ENCODE measurements at regions not wholly inside any gene's neighbourhood (a gene's known extent, or its start where the extent isn't known, plus 50 kb on each side); places are given as distances from the start of the nearest gene placed in this dataset.

GRCh38 chr3:74500257-74500656, 114.2 kb downstream of the CNTN3 start:
- H3K4me1 ChIP-seq = no peaks in the 10 kb centered on the region
- DNase-seq = no peak
- H3K27me3 ChIP-seq (ENCODE audit: low read depth) = no peaks in the 10 kb centered on the region
- TF ChIP-seq, protein P1, sequence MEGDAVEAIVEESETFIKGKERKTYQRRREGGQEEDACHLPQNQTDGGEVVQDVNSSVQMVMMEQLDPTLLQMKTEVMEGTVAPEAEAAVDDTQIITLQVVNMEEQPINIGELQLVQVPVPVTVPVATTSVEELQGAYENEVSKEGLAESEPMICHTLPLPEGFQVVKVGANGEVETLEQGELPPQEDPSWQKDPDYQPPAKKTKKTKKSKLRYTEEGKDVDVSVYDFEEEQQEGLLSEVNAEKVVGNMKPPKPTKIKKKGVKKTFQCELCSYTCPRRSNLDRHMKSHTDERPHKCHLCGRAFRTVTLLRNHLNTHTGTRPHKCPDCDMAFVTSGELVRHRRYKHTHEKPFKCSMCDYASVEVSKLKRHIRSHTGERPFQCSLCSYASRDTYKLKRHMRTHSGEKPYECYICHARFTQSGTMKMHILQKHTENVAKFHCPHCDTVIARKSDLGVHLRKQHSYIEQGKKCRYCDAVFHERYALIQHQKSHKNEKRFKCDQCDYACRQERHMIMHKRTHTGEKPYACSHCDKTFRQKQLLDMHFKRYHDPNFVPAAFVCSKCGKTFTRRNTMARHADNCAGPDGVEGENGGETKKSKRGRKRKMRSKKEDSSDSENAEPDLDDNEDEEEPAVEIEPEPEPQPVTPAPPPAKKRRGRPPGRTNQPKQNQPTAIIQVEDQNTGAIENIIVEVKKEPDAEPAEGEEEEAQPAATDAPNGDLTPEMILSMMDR (IDR thresholded peaks at IDR 0.05; ENCODE audit: borderline replicate concordance) = no peak
- intact Hi-C loops (cut with micrococcal nuclease) = no loop called here
- no peaks in the 10 kb centered on the region for H3K9me3 ChIP-seq (replicated peaks)
- no peaks in the 10 kb centered on the region for H3K36me3 ChIP-seq
- H3K27ac ChIP-seq (replicated peaks) = no peak overlapping the region
- no peak overlapping the region for H3K4me3 ChIP-seq

GRCh38 chr3:74491874-74492273, 122.6 kb downstream of the CNTN3 start:
- Histone ChIP-seq H3K4me3 (no peak overlapping the region), H3K4me1 (no peaks in the 10 kb centered on the region), H3K36me3 (no peaks in the 10 kb centered on the region), H3K9me3 (replicated peaks) (no peaks in the 10 kb centered on the region), H3K27ac (replicated peaks) (no peak overlapping the region), H3K27me3 (ENCODE audit: low read depth) (no peaks in the 10 kb centered on the region)
- TF ChIP-seq, protein P1 (IDR thresholded peaks at IDR 0.05; ENCODE audit: borderline replicate concordance) = no peak
- DNase-seq = no peak
- intact Hi-C loops (cut with micrococcal nuclease) = no loop called here

DNA sequence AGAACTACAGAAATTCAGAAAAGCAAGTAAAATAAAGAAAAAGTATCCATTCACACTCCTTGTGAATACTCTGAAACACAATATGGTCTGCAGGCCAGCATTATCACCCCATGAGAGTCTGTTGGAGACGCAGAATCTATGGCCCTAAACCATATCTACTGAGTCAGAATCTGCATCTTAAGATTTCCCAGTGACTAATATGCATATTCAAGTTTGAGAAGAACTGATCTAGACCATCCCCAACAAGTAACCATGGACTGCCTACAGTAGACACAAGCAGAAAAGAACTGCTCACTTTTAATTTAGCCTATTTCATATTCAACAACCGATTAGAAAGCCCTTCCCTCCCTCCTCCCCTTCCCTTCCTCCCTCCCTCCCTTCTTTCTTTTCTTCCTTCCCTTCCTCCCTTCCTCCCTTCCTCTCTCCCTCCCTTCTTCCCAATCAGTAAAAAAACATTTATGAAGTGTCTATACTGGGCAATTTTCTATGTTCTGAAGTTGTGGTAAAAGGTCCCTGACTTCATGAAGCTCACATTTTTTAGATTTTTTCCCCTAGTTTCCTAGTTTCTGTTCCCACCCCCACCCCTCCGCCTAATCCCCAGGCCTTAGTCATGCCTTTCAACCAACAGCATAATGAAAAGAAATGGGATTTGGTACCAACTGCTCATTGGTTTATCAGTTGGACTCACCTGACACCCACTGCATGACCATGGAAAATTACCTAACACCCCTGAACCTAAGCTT, 125.2 kb downstream of the CNTN3 start:
- intact Hi-C loops (cut with micrococcal nuclease) = no loop called here
- Histone ChIP-seq H3K4me3 (no peak overlapping the region), H3K27ac (replicated peaks) (no peak overlapping the region), H3K36me3 (no peaks in the 10 kb centered on the region), H3K4me1 (no peaks in the 10 kb centered on the region), H3K27me3 (ENCODE audit: low read depth) (no peaks in the 10 kb centered on the region), H3K9me3 (replicated peaks) (peaks cover 2% of the 10 kb centered on the region)
- TF ChIP-seq, protein P1 (IDR thresholded peaks at IDR 0.05; ENCODE audit: borderline replicate concordance) = no peak
- no peak for DNase-seq

- Histone ChIP-seq H3K36me3 (no peaks in the 10 kb centered on the region), H3K27ac (replicated peaks) (no peak overlapping the region), H3K4me1 (no peaks in the 10 kb centered on the region), H3K9me3 (replicated peaks) (peaks cover 5% of the 10 kb centered on the region), H3K27me3 (ENCODE audit: low read depth) (no peaks in the 10 kb centered on the region), H3K4me3 (no peak overlapping the region)
- no peak for DNase-seq
- TF ChIP-seq, protein P1 (IDR thresholded peaks at IDR 0.05; ENCODE audit: borderline replicate concordance) = no peak
- intact Hi-C loops (cut with micrococcal nuclease) = no loop called here
Measured at GRCh38 chr3:74479915-74480314, 134.5 kb downstream of the CNTN3 start.

GRCh38 chr3:74470313-74470712, 144.1 kb downstream of the CNTN3 start:
- Histone ChIP-seq H3K9me3 (replicated peaks) (no peaks in the 10 kb centered on the region), H3K4me1 (no peaks in the 10 kb centered on the region), H3K27ac (replicated peaks) (no peak overlapping the region), H3K4me3 (no peak overlapping the region), H3K36me3 (no peaks in the 10 kb centered on the region), H3K27me3 (ENCODE audit: low read depth) (no peaks in the 10 kb centered on the region)
- intact Hi-C loops (cut with micrococcal nuclease) = no loop called here
- TF ChIP-seq, protein P1 (IDR thresholded peaks at IDR 0.05; ENCODE audit: borderline replicate concordance) = no peak
- DNase-seq = no peak

All from left ventricle myocardium inferior (tissue), 1 donor.